ENCODE measurements at regions not wholly inside any gene's neighbourhood (a gene's known extent, or its start where the extent isn't known, plus 50 kb on each side); places are given as distances from the start of the nearest gene placed in this dataset.

- DNase-seq, result no peak
Measured at GRCh38 chr3:22495791-22496190, 707.3 kb upstream of the UBE2E2 start.

GRCh38 chr3:22496641-22497040 lies 706.5 kb upstream of the UBE2E2 start:
- no peak for DNase-seq

GRCh38 chr3:22506871-22507270 lies 696.3 kb upstream of the UBE2E2 start:
- DNase-seq, result no peak

- DNase-seq, result no peak
Measured at GRCh38 chr3:22507709-22508108, 695.4 kb upstream of the UBE2E2 start.

GRCh38 chr3:22523925-22524324 lies 679.2 kb upstream of the UBE2E2 start:
- no peak for DNase-seq

GRCh38 chr3:22526266-22526837 lies 676.8 kb upstream of the UBE2E2 start:
- no peak for DNase-seq

GRCh38 chr3:22536541-22536940 lies 666.6 kb upstream of the UBE2E2 start:
- DNase-seq, result no peak

GRCh38 chr3:22537560-22537959 lies 665.6 kb upstream of the UBE2E2 start:
- DNase-seq, result no peak

- DNase-seq, result no peak
Measured at GRCh38 chr3:22542311-22542710, 660.8 kb upstream of the UBE2E2 start.

- no peak for DNase-seq
Measured at GRCh38 chr3:22555753-22556435, 647.2 kb upstream of the UBE2E2 start.

- no peak for DNase-seq
Measured at GRCh38 chr3:22565393-22565792, 637.7 kb upstream of the UBE2E2 start.

- DNase-seq, result no peak
Measured at GRCh38 chr3:22568285-22568684, 634.8 kb upstream of the UBE2E2 start.

- no peak for DNase-seq
Measured at GRCh38 chr3:22569570-22569969, 633.6 kb upstream of the UBE2E2 start.

GRCh38 chr3:22581007-22581406 lies 622.1 kb upstream of the UBE2E2 start:
- no peak for DNase-seq

- DNase-seq, result no peak
Measured at GRCh38 chr3:22582266-22582665, 620.9 kb upstream of the UBE2E2 start.

GRCh38 chr3:22585504-22585903 lies 617.6 kb upstream of the UBE2E2 start:
- DNase-seq, result no peak

- no peak for DNase-seq
Measured at GRCh38 chr3:22585911-22586310, 617.2 kb upstream of the UBE2E2 start.

GRCh38 chr3:22587446-22587845 lies 615.7 kb upstream of the UBE2E2 start:
- no peak for DNase-seq

GRCh38 chr3:22593638-22594037 lies 609.5 kb upstream of the UBE2E2 start:
- DNase-seq, result no peak

GRCh38 chr3:22594990-22595389 lies 608.1 kb upstream of the UBE2E2 start:
- DNase-seq, result no peak

- DNase-seq, result no peak
Measured at GRCh38 chr3:22606461-22606860, 596.7 kb upstream of the UBE2E2 start.

- DNase-seq, result peak; percentile 24
Measured at GRCh38 chr3:22606938-22607337, 596.2 kb upstream of the UBE2E2 start.

- no peak for DNase-seq
Measured at GRCh38 chr3:22608093-22608492, 595.0 kb upstream of the UBE2E2 start.

- no peak for DNase-seq
Measured at GRCh38 chr3:22608721-22609120, 594.4 kb upstream of the UBE2E2 start.

- no peak for DNase-seq
Measured at GRCh38 chr3:22609139-22609538, 594.0 kb upstream of the UBE2E2 start.

Data from kidney glomerular epithelial cell (primary cell).